GM10266 (cell line): ENCODE measurements at regions not wholly inside any gene's neighbourhood (a gene's known extent, or its start where the extent isn't known, plus 50 kb on each side); places are given as distances from the start of the nearest gene placed in this dataset.
"Not testable (repeated sequence)": the region's sequence is repeated elsewhere in the genome, so short reads cannot be mapped to it uniquely, and the experiment has no call there.

Experiments
- DNase-seq: peaks from one replicate; pipeline ENCODE4 v3.0.0; 2012; ENCODE audit errors: extremely low spot score
- CTCF ChIP-seq: IDR thresholded peaks from 2 replicates; pipeline ENCODE4 v1.5.1; 2012; ENCODE audit warnings: mild to moderate bottlenecking, low read depth; ENCODE audit not compliant: control insufficient read depth, insufficient read depth; ENCODE audit errors: missing control alignments

- no peak for TF ChIP-seq CTCF
- DNase-seq = no peak
These were observed 256.4 kb downstream of the NUAK1 start for GRCh38 chr12:105882404-105882803.

- DNase-seq = no peak
- TF ChIP-seq CTCF = no peak
These were observed 251.6 kb downstream of the NUAK1 start for GRCh38 chr12:105887131-105887530.

- no peak for TF ChIP-seq CTCF
- no peak for DNase-seq
These were observed 250.1 kb downstream of the NUAK1 start for GRCh38 chr12:105888696-105889095.

GRCh38 chr12:105892362-105892910, 246.3 kb downstream of the NUAK1 start:
- no peak for TF ChIP-seq CTCF
- no peak for DNase-seq

GRCh38 chr12:105895197-105895832, 243.4 kb downstream of the NUAK1 start:
- DNase-seq = not testable (repeated sequence)

GRCh38 chr12:105897311-105897725, 241.4 kb downstream of the NUAK1 start:
- no peak for DNase-seq
- TF ChIP-seq CTCF = no peak

- not testable (repeated sequence) for DNase-seq
These were observed 240.5 kb downstream of the NUAK1 start for GRCh38 chr12:105898271-105898670.

- TF ChIP-seq CTCF = no peak
- no peak for DNase-seq
These were observed 239.2 kb downstream of the NUAK1 start for GRCh38 chr12:105899589-105899988.
